Hepatocyte (in vitro differentiated cells): ENCODE measurements at regions not wholly inside any gene's neighbourhood (a gene's known extent, or its start where the extent isn't known, plus 50 kb on each side); places are given as distances from the start of the nearest gene placed in this dataset.

Experiments used
- CTCF ChIP-seq: fragments of 200-600 bp; sonication (generic); IDR thresholded peaks from 2 replicates; pipeline ENCODE4 v1.5.1; 2016; ENCODE audit warnings: antibody characterized with exemption, mild to moderate bottlenecking; ENCODE audit not compliant: poor library complexity
- EZH2 ChIP-seq: fragments of 200-600 bp; sonication (generic); IDR thresholded peaks from 2 replicates; pipeline ENCODE4 v1.6.1; 2016; ENCODE audit warnings: antibody characterized with exemption, mild to moderate bottlenecking, borderline replicate concordance
- EZH2phosphoT487 ChIP-seq: fragments of 200-600 bp; sonication (generic); IDR thresholded peaks from one replicate; pipeline ENCODE4 v1.6.1; 2018; ENCODE audit warnings: antibody characterized with exemption, mild to moderate bottlenecking, low read depth, moderate library complexity; ENCODE audit not compliant: unreplicated experiment, severe bottlenecking

DNA sequence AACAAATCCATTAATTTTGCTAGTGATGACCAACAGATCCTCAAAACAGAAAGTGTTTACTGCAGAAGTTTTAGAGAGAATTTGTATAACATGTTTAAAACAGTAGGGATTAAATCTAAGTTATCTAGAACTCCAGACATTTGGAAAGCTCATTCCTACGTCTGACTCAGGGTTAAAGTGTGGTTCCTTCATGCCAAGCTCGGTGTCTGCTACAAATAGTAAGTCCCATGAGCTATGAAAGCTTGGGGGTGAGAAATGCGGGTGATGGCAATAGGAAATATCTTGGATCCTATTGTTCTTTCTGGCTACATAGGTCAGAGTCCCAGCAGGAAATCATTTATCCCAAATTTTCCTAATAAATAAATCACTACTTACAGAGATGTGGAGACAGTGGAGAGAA lies 867.1 kb downstream of the UQCRFS1 start:
- TF ChIP-seq CTCF (no peak), EZH2 (no peak), EZH2phosphoT487 (no peak)
